ENCODE measurements at regions not wholly inside any gene's neighbourhood (a gene's known extent, or its start where the extent isn't known, plus 50 kb on each side); places are given as distances from the start of the nearest gene placed in this dataset.

GRCh38 chr2:172348555-172349288, 78.7 kb upstream of the ITGA6 start:
- TF ChIP-seq YY1 (IDR thresholded peaks at IDR 0.05; ENCODE audit: insufficient read depth, insufficient read length) (no peak), ZNF274 (IDR thresholded peaks at IDR 0.05; ENCODE audit: low read depth, low read length) (no peak), SUZ12 (IDR thresholded peaks at IDR 0.05; ENCODE audit: extremely low read depth, insufficient read depth, insufficient read length) (no peak)
- no peaks in the 10 kb centered on the region for H3K4me1 ChIP-seq (ENCODE audit: insufficient read depth, insufficient read length)
- no peaks in the 10 kb centered on the region for H3K36me3 ChIP-seq (ENCODE audit: insufficient read depth, insufficient read length, low read length)
- H3K4me3 ChIP-seq (ENCODE audit: insufficient read length, low read depth): no peak overlapping the region
- H3K27me3 ChIP-seq (ENCODE audit: insufficient read depth, insufficient read length): no peaks in the 10 kb centered on the region
- H3K9me3 ChIP-seq (ENCODE audit: insufficient read depth, low read length): peaks cover 28% of the 10 kb centered on the region
- no peak overlapping the region for H3K9ac ChIP-seq (ENCODE audit: insufficient read length, low read depth)
- no peak for DNase-seq (ENCODE audit: low read depth, low spot score)

- H3K27me3 ChIP-seq (ENCODE audit: insufficient read depth, insufficient read length): no peaks in the 10 kb centered on the region
- H3K9me3 ChIP-seq (ENCODE audit: insufficient read depth, low read length): peaks cover 14% of the 10 kb centered on the region
- H3K4me3 ChIP-seq (ENCODE audit: insufficient read length, low read depth): no peak overlapping the region
- no peaks in the 10 kb centered on the region for H3K36me3 ChIP-seq (ENCODE audit: insufficient read depth, insufficient read length, low read length)
- no peak overlapping the region for H3K9ac ChIP-seq (ENCODE audit: insufficient read length, low read depth)
- no peaks in the 10 kb centered on the region for H3K4me1 ChIP-seq (ENCODE audit: insufficient read depth, insufficient read length)
- DNase-seq (ENCODE audit: low read depth, low spot score): no peak
- TF ChIP-seq YY1 (IDR thresholded peaks at IDR 0.05; ENCODE audit: insufficient read depth, insufficient read length) (no peak), SUZ12 (IDR thresholded peaks at IDR 0.05; ENCODE audit: extremely low read depth, insufficient read depth, insufficient read length) (no peak), ZNF274 (IDR thresholded peaks at IDR 0.05; ENCODE audit: low read depth, low read length) (no peak)
Measured at GRCh38 chr2:172350839-172351479, 76.4 kb upstream of the ITGA6 start.

GRCh38 chr2:172351586-172351985, 75.8 kb upstream of the ITGA6 start:
- Histone ChIP-seq H3K27me3 (ENCODE audit: insufficient read depth, insufficient read length) (no peaks in the 10 kb centered on the region), H3K36me3 (ENCODE audit: insufficient read depth, insufficient read length, low read length) (no peaks in the 10 kb centered on the region), H3K9ac (ENCODE audit: insufficient read length, low read depth) (no peak overlapping the region), H3K9me3 (ENCODE audit: insufficient read depth, low read length) (peaks cover 9% of the 10 kb centered on the region; the same call in 1 of the 2 replicates), H3K4me3 (ENCODE audit: insufficient read length, low read depth) (no peak overlapping the region), H3K4me1 (ENCODE audit: insufficient read depth, insufficient read length) (no peaks in the 10 kb centered on the region)
- TF ChIP-seq SUZ12 (IDR thresholded peaks at IDR 0.05; ENCODE audit: extremely low read depth, insufficient read depth, insufficient read length) (no peak), ZNF274 (IDR thresholded peaks at IDR 0.05; ENCODE audit: low read depth, low read length) (no peak), YY1 (IDR thresholded peaks at IDR 0.05; ENCODE audit: insufficient read depth, insufficient read length) (no peak)
- no peak for DNase-seq (ENCODE audit: low read depth, low spot score)

- no peak for DNase-seq (ENCODE audit: low read depth, low spot score)
- no peaks in the 10 kb centered on the region for H3K27me3 ChIP-seq (ENCODE audit: insufficient read depth, insufficient read length)
- no peaks in the 10 kb centered on the region for H3K9me3 ChIP-seq (ENCODE audit: insufficient read depth, low read length)
- H3K4me1 ChIP-seq (ENCODE audit: insufficient read depth, insufficient read length): no peaks in the 10 kb centered on the region
- no peak for TF ChIP-seq SUZ12 (IDR thresholded peaks at IDR 0.05; ENCODE audit: extremely low read depth, insufficient read depth, insufficient read length)
- TF ChIP-seq YY1 (IDR thresholded peaks at IDR 0.05; ENCODE audit: insufficient read depth, insufficient read length): no peak
- no peak for TF ChIP-seq ZNF274 (IDR thresholded peaks at IDR 0.05; ENCODE audit: low read depth, low read length)
- H3K4me3 ChIP-seq (ENCODE audit: insufficient read length, low read depth): no peak overlapping the region
- H3K36me3 ChIP-seq (ENCODE audit: insufficient read depth, insufficient read length, low read length): no peaks in the 10 kb centered on the region
- H3K9ac ChIP-seq (ENCODE audit: insufficient read length, low read depth): no peak overlapping the region
Measured at GRCh38 chr2:172354347-172354746, 73.0 kb upstream of the ITGA6 start.

GRCh38 chr2:172357442-172357841, 69.9 kb upstream of the ITGA6 start:
- Histone ChIP-seq H3K9ac (ENCODE audit: insufficient read length, low read depth) (no peak overlapping the region), H3K4me1 (ENCODE audit: insufficient read depth, insufficient read length) (no peaks in the 10 kb centered on the region), H3K9me3 (ENCODE audit: insufficient read depth, low read length) (no peaks in the 10 kb centered on the region), H3K4me3 (ENCODE audit: insufficient read length, low read depth) (no peak overlapping the region), H3K36me3 (ENCODE audit: insufficient read depth, insufficient read length, low read length) (no peaks in the 10 kb centered on the region), H3K27me3 (ENCODE audit: insufficient read depth, insufficient read length) (no peaks in the 10 kb centered on the region)
- TF ChIP-seq YY1 (IDR thresholded peaks at IDR 0.05; ENCODE audit: insufficient read depth, insufficient read length) (no peak), ZNF274 (IDR thresholded peaks at IDR 0.05; ENCODE audit: low read depth, low read length) (no peak), SUZ12 (IDR thresholded peaks at IDR 0.05; ENCODE audit: extremely low read depth, insufficient read depth, insufficient read length) (no peak)
- no peak for DNase-seq (ENCODE audit: low read depth, low spot score)

GRCh38 chr2:172358691-172359556, 68.5 kb upstream of the ITGA6 start:
- DNase-seq (ENCODE audit: low read depth, low spot score): no peak
- Histone ChIP-seq H3K27me3 (ENCODE audit: insufficient read depth, insufficient read length) (no peaks in the 10 kb centered on the region), H3K4me3 (ENCODE audit: insufficient read length, low read depth) (no peak overlapping the region), H3K9me3 (ENCODE audit: insufficient read depth, low read length) (no peaks in the 10 kb centered on the region), H3K4me1 (ENCODE audit: insufficient read depth, insufficient read length) (no peaks in the 10 kb centered on the region), H3K9ac (ENCODE audit: insufficient read length, low read depth) (no peak overlapping the region), H3K36me3 (ENCODE audit: insufficient read depth, insufficient read length, low read length) (no peaks in the 10 kb centered on the region)
- no peak for TF ChIP-seq SUZ12 (IDR thresholded peaks at IDR 0.05; ENCODE audit: extremely low read depth, insufficient read depth, insufficient read length)
- no peak for TF ChIP-seq YY1 (IDR thresholded peaks at IDR 0.05; ENCODE audit: insufficient read depth, insufficient read length)
- no peak for TF ChIP-seq ZNF274 (IDR thresholded peaks at IDR 0.05; ENCODE audit: low read depth, low read length)

- TF ChIP-seq ZNF274 (IDR thresholded peaks at IDR 0.05; ENCODE audit: low read depth, low read length) (no peak), SUZ12 (IDR thresholded peaks at IDR 0.05; ENCODE audit: extremely low read depth, insufficient read depth, insufficient read length) (no peak), YY1 (IDR thresholded peaks at IDR 0.05; ENCODE audit: insufficient read depth, insufficient read length) (no peak)
- no peaks in the 10 kb centered on the region for H3K36me3 ChIP-seq (ENCODE audit: insufficient read depth, insufficient read length, low read length)
- no peak overlapping the region for H3K4me3 ChIP-seq (ENCODE audit: insufficient read length, low read depth)
- no peaks in the 10 kb centered on the region for H3K4me1 ChIP-seq (ENCODE audit: insufficient read depth, insufficient read length)
- no peaks in the 10 kb centered on the region for H3K27me3 ChIP-seq (ENCODE audit: insufficient read depth, insufficient read length)
- H3K9me3 ChIP-seq (ENCODE audit: insufficient read depth, low read length): no peaks in the 10 kb centered on the region
- no peak for DNase-seq (ENCODE audit: low read depth, low spot score)
- H3K9ac ChIP-seq (ENCODE audit: insufficient read length, low read depth): no peak overlapping the region
Measured at GRCh38 chr2:172361360-172361759, 66.0 kb upstream of the ITGA6 start.

Measured in NT2/D1 (cell line).